ENCODE measurements at regions not wholly inside any gene's neighbourhood (a gene's known extent, or its start where the extent isn't known, plus 50 kb on each side); places are given as distances from the start of the nearest gene placed in this dataset.

GRCh38 chr20:51236421-51236820 is 213.5 kb upstream of the KCNG1 start:
- DNase-seq (no peak), ATAC-seq (no peak)
- 0 out of 2 replicates have a peak, but pooled peaks cover under 1% of the 10 kb centered on the region for H3K9me3 ChIP-seq (ENCODE audit: low read length)
- H3K9me2 ChIP-seq (replicated peaks; ENCODE audit: low read length): no peaks in the 10 kb centered on the region
- no peaks in the 10 kb centered on the region for H3K79me2 ChIP-seq (ENCODE audit: low read length)
- no peaks in the 10 kb centered on the region for H3K4me1 ChIP-seq (ENCODE audit: insufficient read depth, low read length)
- intact Hi-C loops (cut with micrococcal nuclease): no loop called here
- no peak overlapping the region for H3K4me2 ChIP-seq (ENCODE audit: low read length)
- H3K9ac ChIP-seq (ENCODE audit: low read length): no peak overlapping the region
- no peaks in the 10 kb centered on the region for H3K36me3 ChIP-seq (ENCODE audit: low read depth, low read length)
- no peak overlapping the region for H3K4me3 ChIP-seq (ENCODE audit: low read length)
- H3K27ac ChIP-seq (ENCODE audit: low read length): no peak overlapping the region
- ChIA-PET CTCF (no interaction called here), POLR2A (ENCODE audit: unreplicated experiment) (no interaction called here)
- no peak overlapping the region for H2AFZ ChIP-seq (ENCODE audit: low read length)
- no peaks in the 10 kb centered on the region for H4K20me1 ChIP-seq (ENCODE audit: low read length)
- BruUV-seq (replicated peaks): no TSS peak
- peaks cover 27% of the 10 kb centered on the region for H3K27me3 ChIP-seq (ENCODE audit: low read length)
- no peaks in the 10 kb centered on the region for H3F3A ChIP-seq (ENCODE audit: low read length, unreplicated experiment)
- TF ChIP-seq EZH2phosphoT487 (IDR thresholded peaks at IDR 0.05; ENCODE audit: borderline replicate concordance, low read length): no peak

- ChIA-PET POLR2A (ENCODE audit: unreplicated experiment) (no interaction called here), CTCF (no interaction called here)
- Histone ChIP-seq H3K9ac (ENCODE audit: low read length) (no peak overlapping the region), H3K27me3 (ENCODE audit: low read length) (peaks cover 25% of the 10 kb centered on the region), H3K79me2 (ENCODE audit: low read length) (no peaks in the 10 kb centered on the region), H3K4me2 (ENCODE audit: low read length) (no peak overlapping the region), H3K36me3 (ENCODE audit: low read depth, low read length) (no peaks in the 10 kb centered on the region), H3K9me2 (replicated peaks; ENCODE audit: low read length) (no peaks in the 10 kb centered on the region), H3K27ac (ENCODE audit: low read length) (no peak overlapping the region), H2AFZ (ENCODE audit: low read length) (no peak overlapping the region), H3K4me1 (ENCODE audit: insufficient read depth, low read length) (no peaks in the 10 kb centered on the region), H3F3A (ENCODE audit: low read length, unreplicated experiment) (no peaks in the 10 kb centered on the region), H3K9me3 (ENCODE audit: low read length) (no peaks in the 10 kb centered on the region), H3K4me3 (ENCODE audit: low read length) (no peak overlapping the region), H4K20me1 (ENCODE audit: low read length) (no peaks in the 10 kb centered on the region)
- intact Hi-C loops (cut with micrococcal nuclease): no loop called here
- no TSS peak for BruUV-seq (replicated peaks)
- ATAC-seq (no peak), DNase-seq (peak; percentile 31)
- TF ChIP-seq EZH2 (IDR thresholded peaks at IDR 0.05; ENCODE audit: low read length, unreplicated experiment) (no peak), EZH2phosphoT487 (IDR thresholded peaks at IDR 0.05; ENCODE audit: borderline replicate concordance, low read length) (no peak), CTCF (conservative IDR thresholded peaks at IDR 0.05; ENCODE audit: low read depth, low read length) (no peak)
Measured at GRCh38 chr20:51233345-51233744, 210.4 kb upstream of the KCNG1 start.

- intact Hi-C loops (cut with micrococcal nuclease): no loop called here
- Histone ChIP-seq H3K4me2 (ENCODE audit: low read length) (peak overlapping the region; percentile 20), H3K9ac (ENCODE audit: low read length) (no peak overlapping the region), H3K79me2 (ENCODE audit: low read length) (no peaks in the 10 kb centered on the region), H3F3A (ENCODE audit: low read length, unreplicated experiment) (no peaks in the 10 kb centered on the region), H3K4me3 (ENCODE audit: low read length) (no peak overlapping the region), H3K4me1 (ENCODE audit: insufficient read depth, low read length) (no peaks in the 10 kb centered on the region), H3K27me3 (ENCODE audit: low read length) (peaks cover 24% of the 10 kb centered on the region), H3K9me3 (ENCODE audit: low read length) (no peaks in the 10 kb centered on the region), H2AFZ (ENCODE audit: low read length) (peak overlapping the region; percentile 62), H3K9me2 (replicated peaks; ENCODE audit: low read length) (no peaks in the 10 kb centered on the region), H3K27ac (ENCODE audit: low read length) (no peak overlapping the region), H3K36me3 (ENCODE audit: low read depth, low read length) (no peaks in the 10 kb centered on the region), H4K20me1 (ENCODE audit: low read length) (no peaks in the 10 kb centered on the region)
- no TSS peak for BruUV-seq (replicated peaks)
- POLR2A ChIA-PET (ENCODE audit: unreplicated experiment): no interaction called here
- CTCF ChIA-PET: no interaction called here
- no peak for TF ChIP-seq EZH2phosphoT487 (IDR thresholded peaks at IDR 0.05; ENCODE audit: borderline replicate concordance, low read length)
- TF ChIP-seq EZH2 (IDR thresholded peaks at IDR 0.05; ENCODE audit: low read length, unreplicated experiment): no peak
- TF ChIP-seq CTCF (conservative IDR thresholded peaks at IDR 0.05; ENCODE audit: low read depth, low read length): no peak
- ATAC-seq (no peak), DNase-seq (no peak)
Measured at GRCh38 chr20:51230727-51231126, 207.8 kb upstream of the KCNG1 start.

Data from PC-3 (cell line).